ENCODE measurements at regions not wholly inside any gene's neighbourhood (a gene's known extent, or its start where the extent isn't known, plus 50 kb on each side); places are given as distances from the start of the nearest gene placed in this dataset.
"Not testable (repeated sequence)": the region's sequence is repeated elsewhere in the genome, so short reads cannot be mapped to it uniquely, and the experiment has no call there.

GRCh38 chr7:116342125-116342524 is 131.8 kb downstream of the TES start:
- DNase-seq: no peak

- DNase-seq: no peak
These were observed 137.0 kb downstream of the TES start for GRCh38 chr7:116347151-116347832.

- DNase-seq: no peak
These were observed 138.0 kb downstream of the TES start for GRCh38 chr7:116348346-116348745.

GRCh38 chr7:116351966-116352365 is 141.6 kb downstream of the TES start:
- no peak for DNase-seq

DNA sequence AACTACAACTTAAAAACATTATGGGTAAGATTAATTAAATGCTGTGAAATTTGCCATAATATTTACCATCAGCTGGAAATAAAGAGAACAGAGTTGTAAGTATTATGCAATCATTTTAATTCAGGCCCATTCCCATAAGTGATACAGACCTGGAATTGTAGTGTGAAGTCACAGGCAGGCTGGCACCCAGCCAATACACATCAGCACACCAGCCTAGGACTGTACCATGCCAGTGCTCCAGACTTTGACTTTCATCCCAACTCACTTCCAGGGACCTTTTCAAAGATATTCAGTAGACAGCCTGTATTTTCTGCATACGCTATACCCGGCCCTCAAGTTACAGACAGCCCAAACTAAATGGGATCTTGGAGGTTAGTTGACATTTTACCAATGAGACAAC is 143.3 kb downstream of the TES start:
- DNase-seq: no peak

- DNase-seq: no peak
These were observed 143.8 kb downstream of the TES start for GRCh38 chr7:116354171-116354545.

- no peak for DNase-seq
These were observed 144.4 kb downstream of the TES start for GRCh38 chr7:116354546-116355423.

GRCh38 chr7:116355424-116355765 is 144.1 kb upstream of the CAV2 start:
- DNase-seq: no peak

DNA sequence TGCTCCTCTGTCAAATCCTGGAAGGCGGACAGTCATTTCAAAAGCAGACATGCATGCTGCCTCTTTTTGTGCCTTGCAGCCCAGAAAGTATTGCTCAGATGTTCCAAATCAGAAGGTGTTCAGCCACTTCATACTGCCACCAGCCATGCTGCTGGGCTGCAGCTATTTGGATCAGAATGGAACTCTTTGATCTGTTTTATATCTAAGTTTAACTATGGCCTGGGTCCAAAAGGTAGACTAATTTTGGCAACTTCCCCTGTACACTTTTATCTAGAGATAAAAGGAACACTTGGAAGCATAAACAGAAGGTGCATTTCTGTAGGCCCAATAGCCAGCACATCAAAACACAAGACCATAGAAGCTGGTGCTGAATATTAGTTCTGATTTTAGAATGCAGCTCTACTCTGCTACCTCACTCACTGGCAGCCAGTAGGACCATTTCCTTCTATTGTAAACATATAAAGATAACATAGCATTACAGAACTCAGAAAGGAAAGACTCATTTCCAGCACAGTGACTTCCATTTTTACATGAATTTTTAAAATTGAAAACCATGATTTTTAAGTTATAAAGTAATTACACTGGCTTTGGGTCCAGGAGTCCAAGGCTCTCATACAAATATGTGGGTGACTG is 143.1 kb upstream of the CAV2 start:
- DNase-seq: no peak

DNA sequence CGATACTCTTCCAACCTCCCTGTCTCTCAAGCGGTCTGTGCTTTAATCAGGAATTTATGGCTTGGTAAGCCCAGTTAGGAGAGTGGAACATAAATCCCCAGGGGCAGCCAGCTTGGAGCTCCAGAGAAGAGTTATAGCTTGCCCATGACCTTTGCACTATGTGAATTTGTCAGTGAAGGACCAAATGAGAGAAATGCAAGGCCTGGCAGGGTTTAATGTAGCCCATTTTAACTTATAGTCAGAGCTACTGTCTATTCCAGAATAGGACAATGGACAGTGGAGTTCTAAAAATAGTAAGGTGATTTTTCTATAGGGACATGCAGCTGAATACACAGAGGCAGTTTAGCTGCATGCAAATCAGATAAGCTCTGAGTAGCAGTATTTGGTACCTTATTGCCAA is 142.6 kb upstream of the CAV2 start:
- DNase-seq: no peak

- DNase-seq: no peak
These were observed 141.5 kb upstream of the CAV2 start for GRCh38 chr7:116357781-116358670.

GRCh38 chr7:116361767-116362166 is 137.8 kb upstream of the CAV2 start:
- no peak for DNase-seq

- DNase-seq: no peak
These were observed 135.7 kb upstream of the CAV2 start for GRCh38 chr7:116363637-116364432.

GRCh38 chr7:116364469-116364868 is 135.1 kb upstream of the CAV2 start:
- DNase-seq: no peak

- no peak for DNase-seq
These were observed 133.7 kb upstream of the CAV2 start for GRCh38 chr7:116365797-116366196.

DNA sequence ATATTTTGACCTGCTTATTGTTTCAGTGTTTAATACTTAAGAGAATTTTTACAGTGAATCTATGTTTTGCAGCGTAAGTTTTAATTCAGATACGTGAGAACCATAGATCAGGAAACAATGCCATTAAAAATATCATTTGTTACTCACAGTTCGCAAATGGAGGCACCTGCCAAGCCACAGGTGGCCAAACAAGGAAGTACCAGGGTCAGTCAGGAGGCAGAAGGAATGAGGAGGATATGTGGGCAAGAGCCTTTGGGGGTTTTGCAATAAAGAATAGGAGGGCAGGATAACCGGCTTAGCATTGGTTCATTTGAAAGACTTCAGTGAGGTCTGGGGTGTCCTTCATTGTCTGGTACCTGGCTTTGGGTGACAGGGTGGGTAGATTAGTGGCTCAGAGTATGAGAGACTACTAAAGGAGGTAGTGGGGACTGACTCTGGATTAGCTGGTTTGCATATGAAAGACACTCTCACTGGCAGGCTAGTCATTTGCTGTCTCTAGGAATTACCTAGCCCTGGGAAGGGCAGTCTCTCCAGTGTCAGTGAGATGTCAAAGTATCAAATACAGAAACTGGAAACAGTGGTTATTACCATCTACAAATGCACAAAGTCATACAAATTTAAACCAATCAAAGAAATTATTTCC is 132.2 kb upstream of the CAV2 start:
- no peak for DNase-seq

DNA sequence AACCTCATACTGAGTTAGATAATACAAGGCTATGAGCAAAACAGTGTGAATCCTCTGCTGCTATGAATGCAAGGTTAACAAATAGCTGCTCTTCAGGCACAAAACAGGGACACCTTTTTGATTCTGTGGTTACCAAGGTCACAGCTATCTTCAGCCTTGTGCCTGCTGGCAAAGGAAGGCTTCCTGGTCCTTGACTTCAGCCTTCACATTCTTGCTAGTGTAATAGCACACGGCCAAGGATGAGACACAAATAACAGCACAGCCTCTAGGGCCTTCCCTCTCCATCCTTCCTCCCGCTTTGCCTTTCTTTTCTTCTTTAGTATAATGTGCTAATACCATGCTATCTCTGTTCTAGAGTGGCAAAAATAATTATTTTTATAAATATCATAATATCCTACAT is 130.6 kb upstream of the CAV2 start:
- DNase-seq: no peak

- not testable (repeated sequence) for DNase-seq
These were observed 128.0 kb upstream of the CAV2 start for GRCh38 chr7:116371536-116371935.

- not testable (repeated sequence) for DNase-seq
These were observed 126.3 kb upstream of the CAV2 start for GRCh38 chr7:116373229-116373628.

GRCh38 chr7:116377721-116378120 is 121.8 kb upstream of the CAV2 start:
- no peak for DNase-seq

- no peak for DNase-seq
These were observed 119.5 kb upstream of the CAV2 start for GRCh38 chr7:116380025-116380424.
